ENCODE measurements at regions not wholly inside any gene's neighbourhood (a gene's known extent, or its start where the extent isn't known, plus 50 kb on each side); places are given as distances from the start of the nearest gene placed in this dataset.

DNA sequence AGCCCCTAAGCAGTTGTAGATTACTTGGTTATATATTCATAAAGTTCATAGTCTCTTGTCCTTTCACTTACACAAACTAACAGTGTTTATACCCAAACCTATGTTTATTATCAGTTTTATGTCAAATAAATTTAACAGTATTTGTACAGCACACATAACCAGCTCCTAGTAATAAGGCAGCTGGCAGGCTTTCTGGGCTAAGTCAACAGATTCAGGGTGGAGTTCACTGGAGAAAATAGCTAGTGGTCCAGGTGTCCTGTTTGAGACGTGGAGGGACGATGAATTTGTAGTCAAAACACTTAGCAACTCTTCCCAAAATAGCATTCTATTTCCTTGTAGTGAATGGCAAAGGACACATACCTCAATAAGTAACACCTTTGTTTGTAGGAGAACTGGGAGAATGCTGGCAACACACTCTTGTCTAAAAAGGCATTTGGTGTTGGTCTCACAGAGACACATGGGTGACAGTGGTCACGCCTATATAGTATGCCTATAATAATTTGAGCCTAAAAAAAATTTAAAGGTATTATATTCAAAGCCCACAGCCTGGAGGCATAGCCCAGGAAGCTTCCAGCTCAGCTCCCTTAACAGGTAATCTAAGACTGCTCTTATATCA lies 156.4 kb upstream of the CARMIL1 start:
- Histone ChIP-seq H3K9me3 (replicated peaks; ENCODE audit: control insufficient read depth, insufficient read depth, low read length) (no peaks in the 10 kb centered on the region; the same call in 2 of the 3 replicates), H3K27ac (ENCODE audit: control insufficient read depth, insufficient read depth) (no peak overlapping the region), H2AFZ (ENCODE audit: control insufficient read depth, low read depth, low read length) (no peak overlapping the region), H3K27me3 (replicated peaks in 1 of 2; ENCODE audit: control insufficient read depth in 2 of 2, insufficient read depth in 2 of 2, low read length in 1 of 2) (no peaks in the 10 kb centered on the region), H4K20me1 (ENCODE audit: control insufficient read depth, insufficient read depth) (no peaks in the 10 kb centered on the region), H3K9ac (ENCODE audit: control insufficient read depth, insufficient read depth, low read length) (no peak overlapping the region), H3K4me3 (no peak overlapping the region), H3K79me2 (ENCODE audit: control insufficient read depth, insufficient read depth, low read length) (no peaks in the 10 kb centered on the region), H3K4me1 (ENCODE audit: control insufficient read depth, insufficient read depth, low read length) (no peaks in the 10 kb centered on the region), H3K4me2 (ENCODE audit: control insufficient read depth, insufficient read depth) (no peak overlapping the region), H3K36me3 (ENCODE audit: control insufficient read depth in 2 of 2, insufficient read depth in 2 of 2, low read length in 1 of 2) (no peaks in the 10 kb centered on the region; a peak in 1 of 4 replicates)
- TF ChIP-seq PML (IDR thresholded peaks at IDR 0.05; ENCODE audit: low read length) (no peak), BHLHE40 (IDR thresholded peaks at IDR 0.05; ENCODE audit: borderline replicate concordance in 1 of 2, low read depth in 2 of 2, low read length in 1 of 2) (no peak), NFXL1 (IDR thresholded peaks at IDR 0.05; ENCODE audit: borderline replicate concordance) (no peak)
- TF ChIP-seq, protein P1, sequence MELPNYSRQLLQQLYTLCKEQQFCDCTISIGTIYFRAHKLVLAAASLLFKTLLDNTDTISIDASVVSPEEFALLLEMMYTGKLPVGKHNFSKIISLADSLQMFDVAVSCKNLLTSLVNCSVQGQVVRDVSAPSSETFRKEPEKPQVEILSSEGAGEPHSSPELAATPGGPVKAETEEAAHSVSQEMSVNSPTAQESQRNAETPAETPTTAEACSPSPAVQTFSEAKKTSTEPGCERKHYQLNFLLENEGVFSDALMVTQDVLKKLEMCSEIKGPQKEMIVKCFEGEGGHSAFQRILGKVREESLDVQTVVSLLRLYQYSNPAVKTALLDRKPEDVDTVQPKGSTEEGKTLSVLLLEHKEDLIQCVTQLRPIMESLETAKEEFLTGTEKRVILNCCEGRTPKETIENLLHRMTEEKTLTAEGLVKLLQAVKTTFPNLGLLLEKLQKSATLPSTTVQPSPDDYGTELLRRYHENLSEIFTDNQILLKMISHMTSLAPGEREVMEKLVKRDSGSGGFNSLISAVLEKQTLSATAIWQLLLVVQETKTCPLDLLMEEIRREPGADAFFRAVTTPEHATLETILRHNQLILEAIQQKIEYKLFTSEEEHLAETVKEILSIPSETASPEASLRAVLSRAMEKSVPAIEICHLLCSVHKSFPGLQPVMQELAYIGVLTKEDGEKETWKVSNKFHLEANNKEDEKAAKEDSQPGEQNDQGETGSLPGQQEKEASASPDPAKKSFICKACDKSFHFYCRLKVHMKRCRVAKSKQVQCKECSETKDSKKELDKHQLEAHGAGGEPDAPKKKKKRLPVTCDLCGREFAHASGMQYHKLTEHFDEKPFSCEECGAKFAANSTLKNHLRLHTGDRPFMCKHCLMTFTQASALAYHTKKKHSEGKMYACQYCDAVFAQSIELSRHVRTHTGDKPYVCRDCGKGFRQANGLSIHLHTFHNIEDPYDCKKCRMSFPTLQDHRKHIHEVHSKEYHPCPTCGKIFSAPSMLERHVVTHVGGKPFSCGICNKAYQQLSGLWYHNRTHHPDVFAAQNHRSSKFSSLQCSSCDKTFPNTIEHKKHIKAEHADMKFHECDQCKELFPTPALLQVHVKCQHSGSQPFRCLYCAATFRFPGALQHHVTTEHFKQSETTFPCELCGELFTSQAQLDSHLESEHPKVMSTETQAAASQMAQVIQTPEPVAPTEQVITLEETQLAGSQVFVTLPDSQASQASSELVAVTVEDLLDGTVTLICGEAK (IDR thresholded peaks at IDR 0.05; ENCODE audit: borderline replicate concordance) = no peak
- 53% methylated on average over 3 of the region's 3 CpGs for WGBS (ENCODE audit: insufficient coverage, insufficient replicate concordance, low lambda C conversion rate, missing lambda C conversion rate)
- ChIA-PET POLR2A (no interaction called here), SMC1A (ENCODE audit: uncharacterized antibody, unreplicated experiment) (interaction anchor here (0.6 to 2.0 kb wide), 3 partner anchors 9 to 456 kb away, joined by 3 to 9 read pairs (median 4); no protein-coding TSS in a partner anchor), RAD21 (ENCODE audit: unreplicated experiment) (interaction anchor here (1.8 kb wide), 1 partner anchor 105 kb away, joined by 4 read pairs; no protein-coding TSS in a partner anchor), CTCF (interaction anchor here (0.6 kb wide), 1 partner anchor 16 kb away, joined by 3 read pairs; no protein-coding TSS in a partner anchor)
- ATAC-seq = no peak
- no peak for DNase-seq (ENCODE audit: low read depth, low spot score)
- FAIRE-seq = no peak
- intact Hi-C loops (cut with micrococcal nuclease; ENCODE audit: unreplicated experiment) (no loop called here), in situ Hi-C loops (cut with MboI) (no loop called here)
- BruUV-seq (replicated peaks) = no TSS peak

All from GM12878 (cell line).